ENCODE measurements at regions not wholly inside any gene's neighbourhood (a gene's known extent, or its start where the extent isn't known, plus 50 kb on each side); places are given as distances from the start of the nearest gene placed in this dataset.
"Not testable (repeated sequence)": the region's sequence is repeated elsewhere in the genome, so short reads cannot be mapped to it uniquely, and the experiment has no call there.

DNA sequence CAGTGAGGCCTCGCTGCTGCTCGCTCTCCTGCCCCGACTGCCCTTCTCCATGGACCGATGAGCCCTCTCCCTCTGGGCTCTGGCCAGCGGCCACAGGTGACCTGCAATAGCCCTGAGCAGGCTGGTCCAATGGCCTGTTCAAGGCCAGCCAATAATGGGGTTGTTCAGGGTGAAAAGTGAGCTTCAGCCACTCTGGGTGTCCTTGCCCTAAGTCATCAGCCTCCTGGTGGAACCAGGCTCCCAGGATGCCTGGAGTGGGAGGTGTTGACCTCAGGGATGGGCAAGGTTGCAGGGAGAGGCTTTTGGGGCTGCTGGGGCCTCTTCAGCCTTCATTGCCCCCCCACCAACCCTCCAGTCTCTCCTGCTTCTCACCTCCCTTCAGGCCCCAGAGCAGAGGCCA is 79.7 kb downstream of the RFLNA start:
- CTCF ChIA-PET = no interaction called here
- Mint-ChIP-seq H3K9me3 (no peaks in the 10 kb centered on the region), H3K4me3 (no peak overlapping the region), H3K27ac (no peak overlapping the region), H3K27me3 (ENCODE audit: low read depth) (no peaks in the 10 kb centered on the region), H3K4me1 (ENCODE audit: low read depth) (no peaks in the 10 kb centered on the region), H3K36me3 (ENCODE audit: low read depth) (peaks cover 5% of the 10 kb centered on the region)
- no peak for DNase-seq
- intact Hi-C loops (cut with micrococcal nuclease) = no loop called here

DNA sequence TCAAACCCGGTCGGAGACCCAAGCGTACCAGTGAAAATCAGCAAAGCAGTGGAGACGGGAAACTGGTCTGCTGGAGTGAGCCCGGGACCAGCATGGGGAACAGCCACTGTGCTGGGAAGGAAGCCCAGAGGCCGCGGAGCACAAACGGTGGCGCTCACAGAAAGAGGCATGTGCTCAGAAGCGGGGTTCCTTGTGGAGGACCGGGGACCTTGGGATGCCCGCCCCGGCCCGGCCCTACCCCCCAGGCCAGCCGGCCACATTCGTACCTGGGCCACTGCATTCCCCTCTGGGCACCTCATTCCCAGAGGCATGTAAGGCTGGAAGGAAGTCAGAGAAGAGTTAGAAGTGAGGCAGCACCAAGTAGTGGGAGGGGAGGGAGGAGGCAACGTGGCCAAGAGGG is 79.3 kb downstream of the RFLNA start:
- Mint-ChIP-seq H3K9me3 (no peaks in the 10 kb centered on the region), H3K4me1 (ENCODE audit: low read depth) (no peaks in the 10 kb centered on the region), H3K36me3 (ENCODE audit: low read depth) (peaks cover 5% of the 10 kb centered on the region), H3K27me3 (ENCODE audit: low read depth) (no peaks in the 10 kb centered on the region), H3K27ac (no peak overlapping the region), H3K4me3 (no peak overlapping the region)
- intact Hi-C loops (cut with micrococcal nuclease) = no loop called here
- CTCF ChIA-PET = no interaction called here
- no peak for DNase-seq

DNA sequence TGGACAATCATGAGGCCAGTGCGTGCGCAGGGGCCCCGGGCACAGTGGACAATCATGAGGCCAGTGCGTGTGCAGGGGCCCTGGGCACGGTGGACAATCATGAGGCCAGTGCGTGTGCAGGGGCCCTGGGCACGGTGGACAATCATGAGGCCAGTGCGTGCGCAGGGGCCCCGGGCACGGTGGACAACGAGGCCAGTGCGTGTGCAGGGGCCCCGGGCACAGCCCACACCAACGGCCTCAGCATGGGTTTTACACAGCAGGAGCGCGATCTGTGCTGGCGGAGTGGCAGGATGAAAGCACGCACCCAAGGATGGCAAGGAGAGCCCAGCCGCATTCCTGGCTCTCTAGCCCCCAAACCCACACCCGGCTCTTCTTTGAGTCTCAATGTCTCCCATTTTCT is 78.8 kb downstream of the RFLNA start:
- H3K27ac Mint-ChIP-seq; H3K9me3 Mint-ChIP-seq; H3K27me3 Mint-ChIP-seq (ENCODE audit: low read depth); DNase-seq; H3K4me3 Mint-ChIP-seq; H3K4me1 Mint-ChIP-seq (ENCODE audit: low read depth); H3K36me3 Mint-ChIP-seq (ENCODE audit: low read depth); CTCF ChIA-PET; intact Hi-C loops (cut with micrococcal nuclease): not testable (repeated sequence)

- CTCF ChIA-PET = no interaction called here
- intact Hi-C loops (cut with micrococcal nuclease) = no loop called here
- Mint-ChIP-seq H3K27me3 (ENCODE audit: low read depth) (no peaks in the 10 kb centered on the region), H3K27ac (no peak overlapping the region), H3K4me1 (ENCODE audit: low read depth) (no peaks in the 10 kb centered on the region), H3K36me3 (ENCODE audit: low read depth) (peaks cover 2% of the 10 kb centered on the region), H3K4me3 (no peak overlapping the region), H3K9me3 (no peaks in the 10 kb centered on the region)
- no peak for DNase-seq
These were observed 77.9 kb downstream of the RFLNA start for GRCh38 chr12:124372831-124373230.

DNA sequence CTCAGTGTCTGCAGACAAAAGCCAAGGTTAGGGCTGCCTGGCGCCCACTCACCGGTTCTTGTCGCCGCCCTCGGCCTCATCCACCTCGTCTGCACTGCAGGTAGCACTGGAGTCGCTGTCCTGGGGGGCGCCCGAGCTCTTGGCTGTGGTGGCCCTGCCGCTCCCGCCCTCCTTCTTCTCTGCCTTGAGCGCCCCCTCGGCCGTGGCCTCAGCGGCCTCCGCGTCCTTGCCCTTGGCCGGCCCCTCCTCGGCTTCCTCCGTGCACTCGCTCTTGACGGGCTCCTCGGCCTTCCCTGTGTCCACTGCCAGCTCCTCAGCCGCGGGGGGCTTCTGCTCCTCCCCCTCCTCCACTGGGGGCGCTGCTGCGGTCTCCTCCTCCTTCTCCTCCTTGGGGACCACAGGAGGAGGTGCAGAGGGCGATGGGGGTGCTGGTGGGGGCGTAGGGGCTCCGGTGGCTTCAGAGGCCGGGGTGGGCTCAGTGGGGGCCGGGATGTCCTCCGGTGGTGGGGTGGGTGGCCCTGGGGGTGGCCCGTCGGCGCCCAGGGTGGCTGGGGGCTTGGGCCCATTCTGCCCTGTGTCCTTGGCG is 77.2 kb downstream of the RFLNA start:
- intact Hi-C loops (cut with micrococcal nuclease) = no loop called here
- DNase-seq = no peak
- no peak overlapping the region for H3K4me3 Mint-ChIP-seq
- H3K4me1 Mint-ChIP-seq (ENCODE audit: low read depth) = no peaks in the 10 kb centered on the region
- no peaks in the 10 kb centered on the region for H3K9me3 Mint-ChIP-seq
- CTCF ChIA-PET = no interaction called here
- no peak overlapping the region for H3K27ac Mint-ChIP-seq
- no peaks in the 10 kb centered on the region for H3K27me3 Mint-ChIP-seq (ENCODE audit: low read depth)
- H3K36me3 Mint-ChIP-seq (ENCODE audit: low read depth) = peaks cover 2% of the 10 kb centered on the region

DNA sequence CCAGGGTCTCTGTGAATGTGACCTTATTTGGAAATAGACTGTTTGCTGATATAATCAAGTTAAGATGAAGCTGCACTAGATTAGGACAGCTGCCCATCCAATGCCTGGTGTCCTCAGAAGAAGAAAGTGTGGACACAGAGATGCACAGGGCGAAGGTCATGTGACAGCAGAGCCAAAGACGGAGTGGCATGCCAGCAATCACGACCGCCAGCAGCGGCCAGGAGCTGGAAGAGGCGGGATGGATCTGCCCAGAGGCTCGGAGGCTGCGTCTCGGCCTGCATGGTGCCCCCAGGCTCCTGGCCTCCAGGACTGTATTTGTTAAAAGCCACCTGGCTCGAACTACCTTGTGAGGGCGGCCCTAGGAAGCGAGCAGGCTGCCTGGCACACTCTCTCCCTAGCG is 76.5 kb downstream of the RFLNA start:
- Mint-ChIP-seq H3K4me1 (ENCODE audit: low read depth) (no peaks in the 10 kb centered on the region), H3K27ac (no peak overlapping the region), H3K4me3 (no peak overlapping the region), H3K36me3 (ENCODE audit: low read depth) (peaks cover 2% of the 10 kb centered on the region), H3K9me3 (no peaks in the 10 kb centered on the region), H3K27me3 (ENCODE audit: low read depth) (no peaks in the 10 kb centered on the region)
- intact Hi-C loops (cut with micrococcal nuclease) = no loop called here
- CTCF ChIA-PET = interaction anchor here (0.6 to 0.9 kb wide), 2 partner anchors 9 to 226 kb away, joined by 3 read pairs; no protein-coding TSS in a partner anchor
- DNase-seq = no peak

GRCh38 chr12:124370851-124371250 is 76.0 kb downstream of the RFLNA start:
- CTCF ChIA-PET = interaction anchor here (0.6 to 0.9 kb wide), 2 partner anchors 8 to 226 kb away, joined by 3 read pairs; no protein-coding TSS in a partner anchor
- Mint-ChIP-seq H3K4me3 (no peak overlapping the region), H3K4me1 (ENCODE audit: low read depth) (no peaks in the 10 kb centered on the region), H3K9me3 (no peaks in the 10 kb centered on the region), H3K27ac (no peak overlapping the region), H3K27me3 (ENCODE audit: low read depth) (no peaks in the 10 kb centered on the region), H3K36me3 (ENCODE audit: low read depth) (peaks cover 2% of the 10 kb centered on the region)
- intact Hi-C loops (cut with micrococcal nuclease) = no loop called here
- no peak for DNase-seq

DNA sequence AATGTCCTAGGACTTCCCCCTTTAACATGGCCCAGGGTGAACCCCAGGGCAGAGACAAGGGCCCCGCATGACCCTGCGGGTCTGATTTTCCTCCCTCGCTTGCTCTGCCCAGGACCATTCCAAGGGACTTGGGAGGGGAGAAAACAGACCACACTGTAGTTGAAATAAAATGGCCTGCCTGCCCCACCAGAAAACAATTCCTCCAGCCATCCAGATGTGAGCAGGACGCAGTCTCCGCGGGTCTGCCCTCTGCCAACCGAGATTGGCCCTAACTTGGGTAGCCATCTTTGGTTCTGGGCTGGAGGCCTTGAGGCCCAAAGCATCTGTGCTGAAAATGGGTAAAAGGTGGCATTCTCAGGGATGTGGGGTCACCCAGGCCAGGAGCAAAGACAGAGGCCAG is 75.5 kb downstream of the RFLNA start:
- peaks cover 2% of the 10 kb centered on the region for H3K36me3 Mint-ChIP-seq (ENCODE audit: low read depth)
- intact Hi-C loops (cut with micrococcal nuclease) = no loop called here
- H3K4me1 Mint-ChIP-seq (ENCODE audit: low read depth) = no peaks in the 10 kb centered on the region
- H3K27me3 Mint-ChIP-seq (ENCODE audit: low read depth) = no peaks in the 10 kb centered on the region
- H3K9me3 Mint-ChIP-seq = no peaks in the 10 kb centered on the region
- no peak overlapping the region for H3K27ac Mint-ChIP-seq
- CTCF ChIA-PET = interaction anchor here (0.9 kb wide), 1 partner anchor 8 kb away, joined by 3 read pairs; no protein-coding TSS in a partner anchor
- no peak overlapping the region for H3K4me3 Mint-ChIP-seq
- DNase-seq = no peak

- CTCF ChIA-PET = no interaction called here
- Mint-ChIP-seq H3K27ac (no peak overlapping the region), H3K4me3 (no peak overlapping the region), H3K4me1 (ENCODE audit: low read depth) (no peaks in the 10 kb centered on the region), H3K9me3 (no peaks in the 10 kb centered on the region), H3K27me3 (ENCODE audit: low read depth) (no peaks in the 10 kb centered on the region), H3K36me3 (ENCODE audit: low read depth) (peaks cover 2% of the 10 kb centered on the region)
- intact Hi-C loops (cut with micrococcal nuclease) = no loop called here
- no peak for DNase-seq
These were observed 75.0 kb downstream of the RFLNA start for GRCh38 chr12:124369827-124370378.

DNA sequence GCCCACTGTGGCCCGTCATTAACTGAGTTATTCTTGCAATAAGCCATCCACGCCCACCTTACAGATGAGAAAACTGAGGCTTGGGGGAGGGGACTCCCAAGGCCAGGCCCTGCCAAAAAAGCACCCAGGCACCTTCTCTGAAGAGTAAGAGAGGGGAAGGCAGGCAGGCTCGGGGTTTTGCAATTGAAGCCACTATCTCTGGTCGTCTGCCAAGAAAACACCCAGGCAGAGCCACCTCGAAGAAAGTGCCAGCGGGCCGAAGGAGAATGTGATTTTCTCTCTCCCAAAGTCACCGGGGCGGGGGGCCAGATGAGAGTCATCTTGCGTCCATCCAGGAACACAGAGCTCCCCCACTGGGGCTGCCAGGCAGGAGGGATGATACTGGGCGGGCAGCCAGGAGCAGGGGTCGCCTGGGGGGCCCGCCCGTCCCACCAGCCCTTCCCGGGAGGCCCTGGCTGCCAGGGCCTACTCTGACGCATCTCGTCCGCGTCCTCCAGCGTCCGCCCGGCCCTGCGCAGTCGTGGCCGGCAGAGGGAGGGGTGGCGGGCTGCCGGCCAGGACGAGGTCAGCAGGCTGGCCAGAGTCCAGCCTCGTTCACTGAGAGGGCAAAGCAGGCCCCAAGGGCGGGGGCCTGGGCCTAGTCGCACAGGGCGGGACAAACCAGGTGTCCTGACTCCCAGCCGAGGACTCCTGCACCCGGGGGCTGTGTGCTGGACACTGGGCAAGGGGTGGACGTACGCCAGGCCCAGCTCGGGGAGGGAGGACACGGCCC is 74.3 kb downstream of the RFLNA start:
- Mint-ChIP-seq H3K4me1 (ENCODE audit: low read depth) (no peaks in the 10 kb centered on the region), H3K36me3 (ENCODE audit: low read depth) (peaks cover 2% of the 10 kb centered on the region), H3K27me3 (ENCODE audit: low read depth) (no peaks in the 10 kb centered on the region), H3K27ac (no peak overlapping the region), H3K9me3 (no peaks in the 10 kb centered on the region), H3K4me3 (no peak overlapping the region)
- DNase-seq = no peak
- CTCF ChIA-PET = no interaction called here
- intact Hi-C loops (cut with micrococcal nuclease) = no loop called here

DNA sequence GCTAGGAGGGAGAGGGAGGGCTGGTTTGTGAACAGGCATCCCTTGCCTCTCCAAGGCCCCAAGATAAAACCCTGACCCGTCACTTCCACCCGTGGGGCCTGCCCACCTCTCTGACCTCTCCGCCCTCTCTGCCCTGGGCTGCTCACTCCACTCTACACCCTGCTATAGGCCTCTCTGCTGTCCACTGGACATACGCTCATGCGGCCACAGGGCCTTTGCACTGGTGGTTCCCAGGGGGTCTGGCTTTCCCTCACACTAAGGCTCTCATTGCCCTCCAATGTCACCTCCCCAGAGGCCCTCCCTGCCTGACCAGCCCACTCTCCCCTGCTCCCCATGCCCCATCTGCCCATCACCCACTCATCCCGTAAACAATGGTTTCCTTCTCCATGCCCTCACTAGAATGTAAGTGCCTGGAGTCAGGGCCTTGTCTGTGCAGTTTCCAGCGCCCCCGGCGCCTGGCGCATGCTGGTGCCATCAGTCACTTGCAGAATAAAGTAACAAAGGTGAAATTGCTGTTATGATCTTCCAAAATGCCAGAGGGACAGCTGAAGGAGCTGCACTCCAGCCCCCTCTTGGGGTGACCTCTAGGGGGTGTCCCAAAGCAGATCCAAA is 73.6 kb downstream of the RFLNA start:
- DNase-seq = no peak

GRCh38 chr12:124365726-124366430 is 71.0 kb downstream of the RFLNA start:
- no peaks in the 10 kb centered on the region for H3K9me3 Mint-ChIP-seq
- H3K4me3 Mint-ChIP-seq = no peak overlapping the region
- intact Hi-C loops (cut with micrococcal nuclease) = no loop called here
- no peak overlapping the region for H3K27ac Mint-ChIP-seq
- no peaks in the 10 kb centered on the region for H3K4me1 Mint-ChIP-seq (ENCODE audit: low read depth)
- no peaks in the 10 kb centered on the region for H3K27me3 Mint-ChIP-seq (ENCODE audit: low read depth)
- CTCF ChIA-PET = no interaction called here
- peaks cover 2% of the 10 kb centered on the region for H3K36me3 Mint-ChIP-seq (ENCODE audit: low read depth)
- DNase-seq = no peak

More for the DNA sequence above, 73.6 kb downstream of the RFLNA start:
- CTCF ChIA-PET = no interaction called here
- Mint-ChIP-seq H3K36me3 (ENCODE audit: low read depth) (peaks cover 2% of the 10 kb centered on the region), H3K4me3 (no peak overlapping the region), H3K27me3 (ENCODE audit: low read depth) (no peaks in the 10 kb centered on the region), H3K4me1 (ENCODE audit: low read depth) (no peaks in the 10 kb centered on the region), H3K27ac (no peak overlapping the region), H3K9me3 (no peaks in the 10 kb centered on the region)
- intact Hi-C loops (cut with micrococcal nuclease) = no loop called here
